ENCODE measurements at regions not wholly inside any gene's neighbourhood (a gene's known extent, or its start where the extent isn't known, plus 50 kb on each side); places are given as distances from the start of the nearest gene placed in this dataset.

GRCh38 chr14:83561261-83561660 lies 1968.7 kb upstream of the FLRT2 start:
- Histone ChIP-seq H3K4me3 (no peak overlapping the region), H3K27me3 (no peaks in the 10 kb centered on the region), H3K4me1 (no peaks in the 10 kb centered on the region), H3K9me3 (no peaks in the 10 kb centered on the region), H3K27ac (no peak overlapping the region), H3K36me3 (no peaks in the 10 kb centered on the region)
- 90% methylated on average over 6 of the region's 7 CpGs for WGBS
- no peak for DNase-seq (ENCODE audit: low spot score in 2 of 2)
- no peak for TF ChIP-seq POLR2AphosphoS5 (IDR thresholded peaks at IDR 0.05)
- TF ChIP-seq CTCF (IDR thresholded peaks at IDR 0.05) = no peak
- no peak for TF ChIP-seq EP300 (IDR thresholded peaks at IDR 0.05)
- no peak for TF ChIP-seq POLR2A (IDR thresholded peaks at IDR 0.05)

GRCh38 chr14:83566567-83566966 lies 1963.4 kb upstream of the FLRT2 start:
- no peak for TF ChIP-seq CTCF (IDR thresholded peaks at IDR 0.05)
- H3K4me1 ChIP-seq = no peaks in the 10 kb centered on the region
- DNase-seq (ENCODE audit: low spot score in 2 of 2) = no peak
- no peak overlapping the region for H3K27ac ChIP-seq
- H3K36me3 ChIP-seq = no peaks in the 10 kb centered on the region
- H3K9me3 ChIP-seq = no peaks in the 10 kb centered on the region
- 98% methylated on average over 1 of the region's 1 CpG for WGBS
- no peaks in the 10 kb centered on the region for H3K27me3 ChIP-seq
- no peak overlapping the region for H3K4me3 ChIP-seq

GRCh38 chr14:83568141-83568540 lies 1961.8 kb upstream of the FLRT2 start:
- no peaks in the 10 kb centered on the region for H3K4me1 ChIP-seq
- TF ChIP-seq EP300 (IDR thresholded peaks at IDR 0.05) (no peak), POLR2A (IDR thresholded peaks at IDR 0.05) (no peak)
- no peaks in the 10 kb centered on the region for H3K27me3 ChIP-seq
- H3K9me3 ChIP-seq = no peaks in the 10 kb centered on the region
- H3K27ac ChIP-seq = no peak overlapping the region
- no peak for DNase-seq (ENCODE audit: low spot score in 2 of 2)
- no peaks in the 10 kb centered on the region for H3K36me3 ChIP-seq
- WGBS = 64% methylated on average over 1 of the region's 1 CpG
- no peak overlapping the region for H3K4me3 ChIP-seq

GRCh38 chr14:83575301-83575700 lies 1954.6 kb upstream of the FLRT2 start:
- TF ChIP-seq POLR2A (IDR thresholded peaks at IDR 0.05) (no peak), POLR2AphosphoS5 (IDR thresholded peaks at IDR 0.05) (no peak), CTCF (IDR thresholded peaks at IDR 0.05) (no peak), EP300 (IDR thresholded peaks at IDR 0.05) (no peak)
- Histone ChIP-seq H3K27me3 (no peaks in the 10 kb centered on the region), H3K27ac (no peak overlapping the region), H3K4me3 (no peak overlapping the region), H3K36me3 (no peaks in the 10 kb centered on the region), H3K9me3 (no peaks in the 10 kb centered on the region), H3K4me1 (no peaks in the 10 kb centered on the region)
- 42% methylated on average over 1 of the region's 1 CpG for WGBS
- DNase-seq (ENCODE audit: low spot score in 2 of 2) = no peak

GRCh38 chr14:83583201-83583600 lies 1946.7 kb upstream of the FLRT2 start:
- DNase-seq (ENCODE audit: low spot score in 2 of 2) = no peak
- Histone ChIP-seq H3K9me3 (no peaks in the 10 kb centered on the region), H3K27ac (no peak overlapping the region), H3K27me3 (no peaks in the 10 kb centered on the region), H3K4me3 (no peak overlapping the region), H3K4me1 (no peaks in the 10 kb centered on the region), H3K36me3 (no peaks in the 10 kb centered on the region)
- TF ChIP-seq CTCF (IDR thresholded peaks at IDR 0.05) (no peak), POLR2A (IDR thresholded peaks at IDR 0.05) (no peak), EP300 (IDR thresholded peaks at IDR 0.05) (no peak), POLR2AphosphoS5 (IDR thresholded peaks at IDR 0.05) (no peak)

- Histone ChIP-seq H3K27me3 (no peaks in the 10 kb centered on the region), H3K27ac (no peak overlapping the region), H3K4me1 (no peaks in the 10 kb centered on the region), H3K4me3 (no peak overlapping the region), H3K36me3 (no peaks in the 10 kb centered on the region), H3K9me3 (no peaks in the 10 kb centered on the region)
- 97% methylated on average over 13 of the region's 13 CpGs for WGBS
- TF ChIP-seq POLR2A (IDR thresholded peaks at IDR 0.05) = no peak
- no peak for TF ChIP-seq EP300 (IDR thresholded peaks at IDR 0.05)
- no peak for DNase-seq (ENCODE audit: low spot score in 2 of 2)
Observed at GRCh38 chr14:83594874-83595273, 1935.1 kb upstream of the FLRT2 start.
